Testis (tissue), 2 donors: ENCODE measurements at regions not wholly inside any gene's neighbourhood (a gene's known extent, or its start where the extent isn't known, plus 50 kb on each side); places are given as distances from the start of the nearest gene placed in this dataset.
"Not testable (repeated sequence)": the region's sequence is repeated elsewhere in the genome, so short reads cannot be mapped to it uniquely, and the experiment has no call there.

ENCODE experiments used
- DNase-seq: peaks from one replicate; pipeline ENCODE4 v3.0.0-alpha.2; 2019
- H3K27ac ChIP-seq, 2 donors: fragments of 200-600 bp; sonication (generic); one replicate each; pipeline ENCODE4 v1.5.1; 2019
- H3K27me3 ChIP-seq: fragments of 200-600 bp; sonication (generic); one replicate; pipeline ENCODE4 v1.5.1; 2019
- H3K36me3 ChIP-seq: fragments of 200-600 bp; sonication (generic); one replicate; pipeline ENCODE4 v1.5.1; 2017; ENCODE audit warnings: low read depth; ENCODE audit errors: missing control alignments
- H3K4me1 ChIP-seq: fragments of 200-600 bp; sonication (generic); one replicate; pipeline ENCODE4 v1.5.1; 2019
- H3K4me3 ChIP-seq, 2 donors: fragments of 200-600 bp; sonication (generic); one replicate each; pipeline ENCODE4 v1.5.1; 2017 to 2019
- H3K9me3 ChIP-seq: fragments of 200-600 bp; sonication (generic); one replicate; pipeline ENCODE4 v1.5.1; 2017
- CTCF ChIP-seq, 3 experiments: fragments of 450-650 bp in 2 of 3; fragments of 200-600 bp in 1 of 3; sonication (generic) in 1 of 3; IDR thresholded peaks; one replicate each; pipeline ENCODE4 v1.5.1; 2016 to 2019; ENCODE audit warnings: antibody characterized with exemption in 3 of 3, mild to moderate bottlenecking in 2 of 3, moderate library complexity in 1 of 3
- POLR2A ChIP-seq: fragments of 450-650 bp; IDR thresholded peaks from one replicate; pipeline ENCODE4 v1.6.1; 2017; ENCODE audit warnings: antibody characterized with exemption, mild to moderate bottlenecking, moderate library complexity
- WGBS, 2 donors: methylation state at CpG; one replicate each; pipeline ENCODE4 v1.1.5; 2018; 5-methylcytosine and 5-hydroxymethylcytosine counted together
- intact Hi-C: fragments of 100-400 bp; cut with DNase I; formaldehyde crosslinking; loops from one replicate; pipeline ENCODE4 v1.15.1; 2023; ENCODE audit warnings: low total_unique reads

- Histone ChIP-seq H3K4me3 (no peak overlapping the region), H3K4me1 (no peaks in the 10 kb centered on the region), H3K27me3 (no peaks in the 10 kb centered on the region), H3K27ac (no peak overlapping the region), H3K36me3 (no peaks in the 10 kb centered on the region), H3K9me3 (no peaks in the 10 kb centered on the region)
- no peak for DNase-seq
- intact Hi-C loops: no loop called here
- no peak for TF ChIP-seq POLR2A
- no peak for TF ChIP-seq CTCF (IDR thresholded peaks at IDR 0.05)
Observed at GRCh38 chr4:117135634-117136354, 50.4 kb upstream of the TRAM1L1 start.

- WGBS, 2 donors: 96 to 98% methylated on average over 2 of the region's 2 CpGs
- DNase-seq: no peak
- Histone ChIP-seq H3K4me3 (no peak overlapping the region), H3K27me3 (no peaks in the 10 kb centered on the region), H3K9me3 (no peaks in the 10 kb centered on the region), H3K4me1 (no peaks in the 10 kb centered on the region), H3K36me3 (no peaks in the 10 kb centered on the region), H3K27ac (no peak overlapping the region)
- intact Hi-C loops: no loop called here
- TF ChIP-seq POLR2A (no peak), CTCF (IDR thresholded peaks at IDR 0.05) (no peak)
Observed at GRCh38 chr4:117137145-117137544, 51.8 kb upstream of the TRAM1L1 start.

DNA sequence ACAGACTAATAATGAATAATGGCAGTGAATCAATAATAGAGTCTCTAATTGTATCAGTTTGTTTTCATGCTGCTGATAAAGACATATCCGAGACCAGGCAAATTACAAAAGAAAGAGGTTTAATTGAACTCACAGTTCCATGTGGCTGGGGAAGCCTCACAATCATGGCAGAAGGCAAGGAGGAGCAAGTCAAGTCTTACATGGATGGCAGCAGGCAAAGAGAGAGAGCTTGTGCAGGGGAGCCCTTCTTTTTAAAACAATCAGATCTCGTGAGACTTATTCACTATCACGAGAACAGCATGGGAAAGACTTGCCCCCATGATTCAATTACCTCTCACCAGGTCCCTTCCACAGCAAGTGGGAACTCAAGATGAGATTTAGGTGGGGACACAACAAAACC lies 53.4 kb upstream of the TRAM1L1 start:
- 84 to 87% methylated on average over 3 of the region's 3 CpGs for WGBS, 2 donors
- H3K27me3 ChIP-seq, intact Hi-C loops, DNase-seq, H3K36me3 ChIP-seq, H3K4me3 ChIP-seq, H3K4me1 ChIP-seq, H3K27ac ChIP-seq, H3K9me3 ChIP-seq: not testable (repeated sequence)

DNA sequence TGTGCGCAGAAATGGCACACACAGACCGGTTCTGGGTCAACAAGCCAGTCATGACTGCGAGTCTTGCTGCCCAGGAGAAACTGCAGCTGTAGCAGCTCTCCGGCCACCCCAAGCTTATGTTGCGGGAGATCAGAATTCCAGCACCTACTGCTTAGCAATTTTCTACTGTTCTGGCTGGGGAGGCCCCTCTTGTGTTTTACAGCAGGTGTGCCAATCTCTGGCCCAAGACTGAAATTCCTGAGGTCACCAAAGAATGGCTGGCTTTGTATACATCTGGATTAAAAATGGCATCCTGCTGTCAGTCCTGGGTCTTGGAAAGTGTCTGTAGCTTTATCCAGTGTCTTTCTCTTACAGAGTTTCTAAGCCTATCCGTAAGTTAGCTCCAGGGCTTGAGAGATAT lies 68.9 kb upstream of the TRAM1L1 start:
- intact Hi-C loops: no loop called here
- no peaks in the 10 kb centered on the region for H3K36me3 ChIP-seq
- no peaks in the 10 kb centered on the region for H3K9me3 ChIP-seq
- no peak for DNase-seq
- 94 to 100% methylated on average over 4 to 6 of the region's 6 CpGs for WGBS, 2 donors
- H3K4me1 ChIP-seq: no peaks in the 10 kb centered on the region
- TF ChIP-seq POLR2A (no peak), CTCF (IDR thresholded peaks at IDR 0.05) (no peak)
- H3K27ac ChIP-seq: no peak overlapping the region
- no peak overlapping the region for H3K4me3 ChIP-seq
- H3K27me3 ChIP-seq: no peaks in the 10 kb centered on the region

DNA sequence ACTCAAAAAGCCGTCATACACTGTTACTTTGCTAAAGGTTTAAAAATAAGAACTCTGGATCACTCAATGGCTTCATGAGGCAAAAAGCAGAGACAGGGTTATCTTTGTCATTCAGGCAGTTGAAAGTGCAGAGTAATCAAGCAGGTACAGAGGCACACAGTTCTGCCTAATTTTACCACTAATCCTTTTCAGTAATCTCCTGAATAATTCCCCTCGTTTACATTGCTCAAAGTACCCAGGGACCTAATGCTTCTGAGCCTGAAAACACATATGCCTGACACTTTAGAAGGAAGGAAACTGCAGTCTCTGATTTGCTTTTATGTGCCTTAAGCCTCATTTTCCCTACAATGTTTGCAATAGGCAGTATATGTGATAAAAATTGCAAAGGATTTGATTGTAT lies 71.4 kb upstream of the TRAM1L1 start:
- WGBS, 2 donors: 34 to 39% methylated on average over 2 of the region's 2 CpGs
- H3K27me3 ChIP-seq: no peaks in the 10 kb centered on the region
- no peak overlapping the region for H3K27ac ChIP-seq
- TF ChIP-seq POLR2A: no peak
- no peak for TF ChIP-seq CTCF (IDR thresholded peaks at IDR 0.05)
- no peaks in the 10 kb centered on the region for H3K36me3 ChIP-seq
- no peak for DNase-seq
- intact Hi-C loops: no loop called here
- H3K4me3 ChIP-seq: no peak overlapping the region
- H3K9me3 ChIP-seq: no peaks in the 10 kb centered on the region
- no peaks in the 10 kb centered on the region for H3K4me1 ChIP-seq
